AG04449 (cell line): ENCODE measurements at regions not wholly inside any gene's neighbourhood (a gene's known extent, or its start where the extent isn't known, plus 50 kb on each side); places are given as distances from the start of the nearest gene placed in this dataset.

ENCODE experiments used
- CTCF ChIA-PET: fragments of 350-600 bp; formaldehyde crosslinking; extraction: SDS; loops from one replicate; lab custom pipeline; 2021; ENCODE audit warnings: antibody characterized with exemption; lab: Yijun Ruan, JAX
- POLR2A ChIA-PET: fragments of 400-600, 350-600 bp; formaldehyde crosslinking; extraction: SDS; loops from one replicate; lab custom pipeline; 2020; ENCODE audit warnings: antibody characterized with exemption, inconsistent platforms; lab: Yijun Ruan, JAX
- DNase-seq: peaks from one replicate; pipeline ENCODE4 v3.0.0-alpha.2; 2010; ENCODE audit warnings: low read depth, low spot score
- H3K4me3 ChIP-seq: 2 replicates; pipeline ENCODE4 v1.5.1; 2011; ENCODE audit warnings: low read depth, mild to moderate bottlenecking, control low read depth, low read length
- CTCF ChIP-seq: IDR thresholded peaks from one replicate; pipeline ENCODE4 v1.5.1; 2011; ENCODE audit warnings: mild to moderate bottlenecking, moderate library complexity, low read length, control low read depth, inconsistent platforms; ENCODE audit not compliant: insufficient read depth; ENCODE audit errors: missing control alignments

GRCh38 chr18:10367836-10368235 lies 86.6 kb upstream of the APCDD1 start:
- ChIA-PET POLR2A (no interaction called here), CTCF (no interaction called here)
- no peak overlapping the region for H3K4me3 ChIP-seq
- no peak for TF ChIP-seq CTCF
- DNase-seq, result no peak

- DNase-seq, result no peak
- ChIA-PET CTCF (interaction anchor here (1.1 kb wide), 1 partner anchor 10 kb away, joined by 3 read pairs; no protein-coding TSS in a partner anchor), POLR2A (no interaction called here)
- TF ChIP-seq CTCF, result no peak
- H3K4me3 ChIP-seq, result no peak overlapping the region
These were observed 85.7 kb upstream of the APCDD1 start for GRCh38 chr18:10368456-10369453.

DNA sequence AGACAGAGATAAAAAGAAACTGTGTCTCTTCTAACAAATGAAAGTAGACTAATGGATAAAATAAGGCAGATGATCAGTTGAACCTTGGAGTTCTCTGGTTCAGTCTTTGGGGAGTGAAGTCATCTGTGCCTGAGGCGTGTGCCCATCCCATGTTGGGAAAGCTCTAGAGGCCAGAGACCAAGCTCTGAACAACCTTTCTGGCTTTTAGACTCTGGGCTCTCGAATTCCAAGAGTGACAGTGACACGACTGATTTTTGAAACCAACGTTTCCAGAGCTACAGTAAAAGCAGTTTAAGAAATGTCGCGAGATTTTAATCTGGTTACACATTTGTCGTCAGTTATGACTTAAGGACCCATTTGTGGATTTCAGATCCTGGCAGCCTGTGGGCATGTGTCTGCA lies 83.7 kb upstream of the APCDD1 start:
- H3K4me3 ChIP-seq, result no peak overlapping the region
- POLR2A ChIA-PET, result no interaction called here
- CTCF ChIA-PET, result no interaction called here
- no peak for DNase-seq
- no peak for TF ChIP-seq CTCF

GRCh38 chr18:10371165-10371564 lies 83.3 kb upstream of the APCDD1 start:
- no peak for TF ChIP-seq CTCF
- ChIA-PET POLR2A (no interaction called here), CTCF (no interaction called here)
- DNase-seq, result no peak
- no peak overlapping the region for H3K4me3 ChIP-seq

- POLR2A ChIA-PET, result no interaction called here
- DNase-seq, result no peak
- CTCF ChIA-PET, result interaction anchor here (1.2 kb wide), 1 partner anchor 146 kb away, joined by 3 read pairs; no protein-coding TSS in a partner anchor
- no peak for TF ChIP-seq CTCF
- no peak overlapping the region for H3K4me3 ChIP-seq
These were observed 80.2 kb upstream of the APCDD1 start for GRCh38 chr18:10374195-10374594.

DNA sequence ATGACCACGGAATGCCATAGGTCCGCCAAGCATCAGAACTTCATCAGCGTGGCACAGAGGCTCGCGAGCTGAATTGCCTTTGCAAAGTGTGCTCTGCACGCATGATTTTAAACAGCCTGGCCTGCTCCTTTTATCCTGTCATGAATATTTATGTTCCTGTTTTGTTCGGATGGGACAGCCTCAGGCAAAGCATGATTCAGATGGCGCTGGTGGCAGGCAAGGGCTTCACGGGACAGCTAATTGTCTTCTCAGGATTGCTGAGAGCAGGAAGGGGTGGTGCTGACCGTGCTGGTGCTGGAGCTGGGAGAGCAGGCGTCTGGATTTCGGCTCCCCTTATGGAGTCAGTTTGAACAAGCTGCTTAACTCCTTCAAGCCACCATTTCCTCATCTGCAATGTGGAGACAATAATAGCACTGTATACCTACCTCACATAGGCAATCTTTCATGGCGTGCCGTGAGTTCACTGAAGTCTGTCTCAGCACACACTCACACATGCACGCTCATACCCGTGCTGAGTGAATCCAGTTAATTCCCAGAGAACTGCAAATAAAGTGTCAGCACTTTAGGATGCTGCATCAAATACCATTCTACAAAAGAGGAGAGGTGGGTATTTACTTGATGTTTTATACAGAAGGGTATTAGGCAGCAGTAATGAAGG lies 79.7 kb upstream of the APCDD1 start:
- TF ChIP-seq CTCF, result no peak
- POLR2A ChIA-PET, result no interaction called here
- CTCF ChIA-PET, result interaction anchor here (1.2 kb wide), 1 partner anchor 145 kb away, joined by 3 read pairs; no protein-coding TSS in a partner anchor
- no peak for DNase-seq
- H3K4me3 ChIP-seq, result no peak overlapping the region
